Lower lobe of right lung (tissue), 2 donors: ENCODE measurements at regions not wholly inside any gene's neighbourhood (a gene's known extent, or its start where the extent isn't known, plus 50 kb on each side); places are given as distances from the start of the nearest gene placed in this dataset.
"Not testable (repeated sequence)": the region's sequence is repeated elsewhere in the genome, so short reads cannot be mapped to it uniquely, and the experiment has no call there.

Source experiments
- ATAC-seq, 2 donors: fragments of 200-7000 bp; cut with Tn5 transposase; one replicate each; pipeline ENCODE4 v1.9.1; 2020 to 2022; ENCODE audit warnings: mild to moderate bottlenecking in 2 of 2, moderate library complexity in 2 of 2
- DNase-seq: peaks from one replicate; pipeline ENCODE4 v3.0.0-alpha.2; 2020
- H3K27ac ChIP-seq: fragments of 200-600 bp; one replicate; pipeline ENCODE4 v1.8.0; 2022
- H3K27me3 ChIP-seq: fragments of 200-600 bp; one replicate; pipeline ENCODE4 v1.8.0; 2022; ENCODE audit warnings: low read depth
- H3K36me3 ChIP-seq: fragments of 200-600 bp; one replicate; pipeline ENCODE4 v1.8.0; 2022; ENCODE audit warnings: mild to moderate bottlenecking
- H3K4me1 ChIP-seq: fragments of 200-600 bp; one replicate; pipeline ENCODE4 v1.8.0; 2022
- H3K4me3 ChIP-seq: fragments of 200-600 bp; one replicate; pipeline ENCODE4 v1.8.0; 2022; ENCODE audit warnings: mild to moderate bottlenecking
- H3K9me3 ChIP-seq: fragments of 200-600 bp; one replicate; pipeline ENCODE4 v1.8.0; 2022
- CTCF ChIP-seq: fragments of 200-600 bp; IDR thresholded peaks from one replicate; pipeline ENCODE4 v1.8.0; 2022; ENCODE audit warnings: antibody characterized with exemption, mild to moderate bottlenecking
- intact Hi-C: fragments of 100-400 bp; cut with DNase I; formaldehyde crosslinking; loops from one replicate; pipeline ENCODE4 v1.11.0; 2022
- donor health status: DM: no; HTN: yes; CAD: no; lungs with severe emphysema.

GRCh38 chr2:139427164-139427563, 647.0 kb upstream of the NXPH2 start:
- ATAC-seq (no peak), DNase-seq (no peak)
- H3K36me3 ChIP-seq, result no peaks in the 10 kb centered on the region
- intact Hi-C loops, result no loop called here
- H3K27ac ChIP-seq, result no peak overlapping the region
- no peaks in the 10 kb centered on the region for H3K27me3 ChIP-seq
- H3K9me3 ChIP-seq, result no peaks in the 10 kb centered on the region
- no peak for TF ChIP-seq CTCF
- H3K4me1 ChIP-seq, result no peaks in the 10 kb centered on the region
- no peak overlapping the region for H3K4me3 ChIP-seq

GRCh38 chr2:139424101-139424500, 643.9 kb upstream of the NXPH2 start:
- H3K36me3 ChIP-seq, result no peaks in the 10 kb centered on the region
- no peak overlapping the region for H3K4me3 ChIP-seq
- intact Hi-C loops, result no loop called here
- TF ChIP-seq CTCF, result no peak
- DNase-seq (no peak), ATAC-seq (no peak)
- H3K27ac ChIP-seq, result no peak overlapping the region
- no peaks in the 10 kb centered on the region for H3K27me3 ChIP-seq
- no peaks in the 10 kb centered on the region for H3K4me1 ChIP-seq
- H3K9me3 ChIP-seq, result no peaks in the 10 kb centered on the region

- DNase-seq (no peak), ATAC-seq (no peak)
- H3K36me3 ChIP-seq, result no peaks in the 10 kb centered on the region
- H3K4me1 ChIP-seq, result no peaks in the 10 kb centered on the region
- TF ChIP-seq CTCF, result no peak
- intact Hi-C loops, result no loop called here
- no peak overlapping the region for H3K27ac ChIP-seq
- no peaks in the 10 kb centered on the region for H3K27me3 ChIP-seq
- peaks cover 11% of the 10 kb centered on the region for H3K9me3 ChIP-seq
- no peak overlapping the region for H3K4me3 ChIP-seq
Observed at GRCh38 chr2:139411236-139411635, 631.0 kb upstream of the NXPH2 start.

GRCh38 chr2:139410833-139411174, 630.6 kb upstream of the NXPH2 start:
- H3K9me3 ChIP-seq, H3K4me3 ChIP-seq, intact Hi-C loops, ATAC-seq, H3K27me3 ChIP-seq, H3K4me1 ChIP-seq, DNase-seq, H3K36me3 ChIP-seq, H3K27ac ChIP-seq: not testable (repeated sequence)

- H3K27me3 ChIP-seq, H3K4me3 ChIP-seq, intact Hi-C loops, H3K27ac ChIP-seq, H3K4me1 ChIP-seq, DNase-seq, H3K9me3 ChIP-seq, H3K36me3 ChIP-seq, ATAC-seq: not testable (repeated sequence)
Observed at GRCh38 chr2:139410147-139410832, 630.1 kb upstream of the NXPH2 start.

GRCh38 chr2:139409212-139409611, 629.0 kb upstream of the NXPH2 start:
- no peaks in the 10 kb centered on the region for H3K36me3 ChIP-seq

More at GRCh38 chr2:139409212-139409611, 629.0 kb upstream of the NXPH2 start:
- no peak for ATAC-seq
- no peak for TF ChIP-seq CTCF
- no peak overlapping the region for H3K4me3 ChIP-seq
- H3K4me1 ChIP-seq, result no peaks in the 10 kb centered on the region
- DNase-seq, result no peak
- no peaks in the 10 kb centered on the region for H3K9me3 ChIP-seq
- no peaks in the 10 kb centered on the region for H3K27me3 ChIP-seq
- intact Hi-C loops, result no loop called here
- H3K27ac ChIP-seq, result no peak overlapping the region
